NAMALWA (cell line): ENCODE measurements at regions not wholly inside any gene's neighbourhood (a gene's known extent, or its start where the extent isn't known, plus 50 kb on each side); places are given as distances from the start of the nearest gene placed in this dataset.
"Not testable (repeated sequence)": the region's sequence is repeated elsewhere in the genome, so short reads cannot be mapped to it uniquely, and the experiment has no call there.

Experiments
- DNase-seq: peaks from one replicate; pipeline ENCODE4 v3.0.0-alpha.2; 2015; ENCODE audit warnings: low spot score

GRCh38 chr4:71841336-71841735 is 57.5 kb upstream of the GC start:
- no peak for DNase-seq

- no peak for DNase-seq
Measured at GRCh38 chr4:71847300-71847699, 63.4 kb upstream of the GC start.

GRCh38 chr4:71855944-71856343 is 72.1 kb upstream of the GC start:
- no peak for DNase-seq

DNA sequence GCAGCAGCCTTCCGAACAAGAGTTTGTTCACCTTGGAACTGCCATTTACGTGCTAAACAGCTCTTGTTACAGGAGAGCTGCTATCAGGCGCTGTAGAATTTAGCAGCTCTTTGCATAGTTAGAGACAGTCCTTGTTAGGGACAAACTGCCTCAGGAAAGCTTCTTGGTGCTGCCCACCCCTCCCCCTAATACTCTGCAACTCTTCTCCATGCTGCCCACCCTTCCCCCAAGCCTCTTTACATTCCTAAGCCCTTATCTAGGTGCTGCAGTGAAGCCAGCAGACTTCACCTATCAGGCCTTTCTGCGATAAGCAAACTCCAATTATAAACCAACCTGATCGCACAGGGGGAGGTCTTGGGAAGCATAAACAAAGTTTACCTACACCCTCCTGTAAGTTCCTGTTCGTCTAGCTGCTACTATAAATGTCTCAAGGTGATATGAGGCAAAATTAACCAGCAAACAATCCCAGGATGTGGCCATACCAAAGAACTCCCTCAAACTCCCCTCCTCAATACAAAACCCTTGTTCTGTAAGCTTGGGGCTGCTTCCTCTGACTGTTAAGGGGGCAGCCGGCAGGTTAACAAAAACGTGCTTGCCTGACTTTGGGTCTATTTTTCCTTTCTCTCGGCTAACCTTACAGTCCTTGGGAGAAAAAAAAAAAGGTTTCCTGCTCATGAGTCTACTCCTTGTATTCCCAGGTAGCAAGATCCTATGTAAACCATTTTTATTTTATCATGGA is 74.0 kb upstream of the GC start:
- no peak for DNase-seq

DNA sequence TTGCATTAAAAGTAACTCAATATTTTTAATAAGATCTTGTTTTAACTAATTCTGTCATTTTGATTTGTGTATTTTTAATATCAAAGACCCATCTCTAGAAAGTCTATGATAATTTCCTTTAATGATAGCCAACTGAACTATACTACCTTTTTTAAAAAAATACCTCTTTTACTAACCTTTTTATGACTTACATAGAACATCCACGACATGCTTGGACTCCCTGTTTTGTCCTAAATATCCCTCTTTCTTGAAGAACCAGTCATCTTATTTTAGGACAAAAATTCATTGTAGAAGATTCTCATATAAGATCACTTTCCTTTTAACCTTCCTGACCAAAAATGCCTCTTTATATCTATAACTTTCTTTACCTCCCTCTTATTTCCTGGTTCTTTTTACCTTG is 76.8 kb upstream of the GC start:
- peak; percentile 9 for DNase-seq

DNA sequence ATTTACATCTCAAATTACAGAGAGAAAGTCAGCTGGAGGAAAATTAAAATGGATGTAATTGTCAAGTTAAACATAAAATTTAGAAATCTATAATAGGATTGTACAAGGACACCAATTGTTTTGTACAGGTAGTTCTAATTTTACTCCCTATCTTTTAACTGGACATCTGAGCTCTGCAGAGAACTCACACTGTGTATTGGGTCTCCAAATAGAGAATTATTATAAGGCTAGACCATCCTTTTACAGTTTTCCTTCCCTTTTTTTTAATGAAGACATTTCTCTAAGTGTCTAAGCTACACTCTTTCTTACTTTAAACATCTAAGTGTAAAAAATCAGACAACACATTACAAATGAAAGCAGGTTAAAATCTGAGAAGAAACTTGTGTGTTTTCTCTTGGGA is 78.4 kb upstream of the GC start:
- no peak for DNase-seq

DNA sequence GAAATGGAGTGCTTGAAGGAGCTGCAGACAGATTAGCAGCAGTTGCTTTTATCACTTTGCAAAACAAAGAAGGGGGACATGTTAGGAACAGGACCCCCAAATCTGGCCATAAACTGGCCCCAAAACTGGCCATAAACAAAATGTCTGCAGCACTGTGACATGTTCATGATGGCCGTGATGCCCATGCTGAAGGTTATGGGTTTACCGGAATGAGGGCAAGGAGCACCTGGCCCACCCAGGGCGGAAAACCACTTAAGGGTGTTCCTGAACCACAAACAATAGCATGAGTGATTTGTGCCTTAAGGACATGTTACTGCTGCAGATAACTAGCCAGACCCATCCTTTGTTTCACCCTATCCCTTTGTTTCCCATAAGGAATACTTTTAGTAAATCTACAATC is 79.6 kb upstream of the GC start:
- DNase-seq = no peak

- no peak for DNase-seq
Measured at GRCh38 chr4:71864380-71864779, 80.5 kb upstream of the GC start.

- no peak for DNase-seq
Measured at GRCh38 chr4:71866212-71866885, 82.5 kb upstream of the GC start.

GRCh38 chr4:71867598-71867997 is 83.7 kb upstream of the GC start:
- no peak for DNase-seq

GRCh38 chr4:71870456-71870855 is 86.6 kb upstream of the GC start:
- DNase-seq = no peak

DNA sequence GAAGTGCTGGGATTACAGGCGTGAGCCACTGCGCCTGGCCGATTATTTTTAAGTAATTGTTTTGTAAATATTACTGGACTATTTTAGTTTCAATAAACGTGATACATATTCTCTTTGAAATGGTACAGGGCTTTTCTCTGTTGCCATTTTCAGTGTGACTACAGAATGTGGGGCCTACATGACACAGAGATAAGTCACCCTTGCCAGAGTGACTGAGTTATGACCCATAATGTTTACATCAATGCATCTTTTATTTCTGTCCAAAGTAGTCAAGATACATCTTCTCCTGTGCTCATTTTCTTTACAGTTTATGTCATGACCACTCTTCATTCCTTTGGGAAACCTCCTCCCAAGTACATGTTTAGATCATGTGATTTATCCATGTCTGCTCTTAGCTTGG is 88.3 kb upstream of the GC start:
- DNase-seq = no peak

DNA sequence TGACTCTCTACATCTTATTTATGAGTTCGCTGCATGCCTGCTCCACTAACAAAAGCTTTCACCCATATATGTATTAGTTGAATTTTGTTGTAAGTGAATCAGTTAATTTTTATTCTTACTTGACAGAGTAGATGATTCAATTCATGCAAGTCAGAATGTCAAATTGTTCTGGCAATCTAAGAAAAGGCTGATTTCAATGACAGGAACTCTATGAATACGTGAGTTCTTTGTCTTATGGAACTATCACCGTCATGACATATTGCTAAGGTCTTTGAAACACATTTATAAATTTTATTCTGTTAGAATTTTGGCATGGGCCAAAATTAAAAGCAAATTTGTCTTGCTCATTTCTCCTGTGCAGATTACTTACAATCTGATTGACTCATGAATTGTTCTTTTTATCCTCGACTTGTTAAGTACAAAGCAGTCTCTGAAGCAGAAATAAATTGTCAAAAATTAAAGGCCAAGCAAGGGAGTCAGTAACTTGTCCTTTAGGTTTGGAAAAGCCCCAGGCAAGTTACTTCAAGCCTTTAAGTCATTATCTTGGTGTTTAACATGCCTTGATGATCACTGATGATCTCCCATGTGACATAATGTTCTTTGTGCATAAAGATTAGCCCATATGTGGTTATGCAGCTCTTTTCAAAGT is 89.0 kb upstream of the GC start:
- DNase-seq = no peak

GRCh38 chr4:71878376-71878775 is 94.5 kb upstream of the GC start:
- DNase-seq = no peak

DNA sequence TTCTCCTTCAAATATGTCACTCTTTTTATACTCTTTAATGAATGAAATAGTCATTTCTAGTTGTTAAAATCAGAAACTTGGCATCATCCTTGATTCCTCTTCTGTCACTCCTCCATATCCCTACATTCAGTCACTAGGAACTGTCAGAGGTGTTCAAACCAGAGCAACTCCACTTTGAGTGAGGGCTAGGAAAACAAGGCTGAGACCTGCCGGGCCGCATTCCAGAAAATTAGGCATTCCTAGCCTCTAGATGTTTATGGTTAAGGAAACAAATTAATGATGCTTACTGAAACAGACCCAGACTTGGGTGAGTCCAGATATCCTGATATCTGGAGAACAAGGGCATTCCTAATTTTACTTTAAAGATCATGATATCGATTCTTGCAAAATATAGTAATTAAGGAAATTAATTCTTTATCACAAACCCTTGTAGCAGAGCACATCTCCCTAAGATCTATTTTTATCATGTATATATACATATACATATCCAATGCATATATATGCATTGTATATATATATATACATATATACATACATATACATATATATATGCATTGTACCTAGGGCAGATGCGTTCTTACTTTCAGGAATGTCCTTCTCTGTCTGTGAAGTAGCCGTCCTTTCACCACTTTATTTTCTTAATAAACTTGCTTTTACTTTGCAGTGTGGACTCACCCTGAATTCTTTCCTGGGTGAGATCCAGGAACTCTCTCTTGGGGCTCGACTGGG is 98.4 kb upstream of the GC start:
- no peak for DNase-seq

- not testable (repeated sequence) for DNase-seq
Measured at GRCh38 chr4:71900366-71900765, 116.5 kb upstream of the GC start.

DNA sequence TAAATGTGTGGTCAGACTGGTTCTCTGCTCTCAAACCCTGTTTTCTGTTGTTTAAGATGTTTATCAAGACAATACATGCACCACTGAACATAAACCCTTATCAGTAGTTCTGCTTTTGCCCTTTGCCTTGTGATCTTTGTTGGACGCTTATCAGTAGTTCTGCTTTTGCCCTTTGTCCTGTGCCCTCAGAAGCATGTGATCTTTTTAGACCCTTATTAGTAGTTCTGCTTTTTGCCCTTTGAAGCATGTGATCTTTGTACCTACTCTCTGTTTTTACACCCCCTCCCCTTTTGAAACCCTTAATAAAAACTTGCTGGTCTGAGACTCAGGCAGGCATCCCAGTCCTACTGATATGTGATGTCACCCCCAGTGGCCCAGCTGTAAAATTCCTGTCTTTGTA is 121.7 kb upstream of the GC start:
- not testable (repeated sequence) for DNase-seq

GRCh38 chr4:71906096-71906495 is 122.2 kb upstream of the GC start:
- no peak for DNase-seq

- no peak for DNase-seq
Measured at GRCh38 chr4:71907071-71907470, 123.2 kb upstream of the GC start.

GRCh38 chr4:71907782-71908181 is 123.9 kb upstream of the GC start:
- no peak for DNase-seq

DNA sequence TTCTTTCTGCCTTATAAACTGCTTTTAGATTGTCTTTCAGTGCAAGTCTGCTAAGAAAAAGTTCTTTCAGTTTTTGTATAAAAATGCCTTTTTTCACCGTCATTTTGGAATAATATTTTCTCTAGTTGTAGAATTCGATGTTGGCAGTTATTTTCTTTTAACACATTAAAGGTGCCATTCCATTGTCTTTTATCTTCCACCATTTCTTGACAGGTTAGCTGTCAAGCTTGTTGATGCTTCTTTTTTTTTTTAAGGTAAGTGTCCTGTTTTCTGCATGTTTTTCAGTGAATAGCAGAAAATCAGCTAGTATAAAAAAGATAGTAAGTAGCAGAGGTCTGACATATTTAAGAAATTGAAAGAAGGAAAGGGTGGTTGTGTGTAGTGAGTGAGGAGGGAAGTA is 118.5 kb upstream of the NPFFR2 start:
- no peak for DNase-seq

DNA sequence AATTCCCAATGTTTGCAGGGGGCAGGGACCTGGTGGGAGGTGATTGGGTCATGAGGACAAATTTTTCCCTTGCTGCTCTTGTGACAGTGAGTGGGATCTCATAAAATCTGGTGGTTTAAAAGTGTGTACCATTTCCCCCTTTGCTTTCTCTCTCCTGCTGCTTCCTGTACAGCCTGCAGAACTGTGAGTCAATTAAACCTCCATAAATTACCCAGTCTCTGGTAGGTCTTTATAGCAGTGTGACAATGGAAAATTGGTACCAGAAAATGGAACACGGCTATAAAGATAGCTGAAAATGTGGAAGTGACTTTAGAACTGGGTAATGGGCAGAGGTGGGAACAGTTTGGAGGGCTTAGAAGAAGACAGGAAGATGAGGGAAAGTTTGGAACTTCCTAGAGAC is 108.7 kb upstream of the NPFFR2 start:
- no peak for DNase-seq

- no peak for DNase-seq
Measured at GRCh38 chr4:71930459-71930858, 101.3 kb upstream of the NPFFR2 start.
